ENCODE measurements at regions not wholly inside any gene's neighbourhood (a gene's known extent, or its start where the extent isn't known, plus 50 kb on each side); places are given as distances from the start of the nearest gene placed in this dataset.

GRCh38 chr3:28903171-28903601, 377.7 kb upstream of the RBMS3 start:
- TF ChIP-seq NRF1 (IDR thresholded peaks at IDR 0.05; ENCODE audit: low read depth, low read length): no peak
- no peak for TF ChIP-seq GABPA (IDR thresholded peaks at IDR 0.05; ENCODE audit: borderline replicate concordance, insufficient read depth, low read length)
- no peak for TF ChIP-seq MAX (IDR thresholded peaks at IDR 0.05)
- no peak for TF ChIP-seq SRF (IDR thresholded peaks at IDR 0.05; ENCODE audit: low read depth, low read length)
- no peak for TF ChIP-seq JUN (IDR thresholded peaks at IDR 0.05; ENCODE audit: low read depth, low read length)
- no peak for TF ChIP-seq RAD21 (IDR thresholded peaks at IDR 0.05 in 1 of 2, conservative IDR thresholded peaks at IDR 0.05 in 1 of 2; ENCODE audit: low read depth in 2 of 2, low read length in 2 of 2)
- TF ChIP-seq POLR2A (IDR thresholded peaks at IDR 0.05; ENCODE audit: control extremely low read depth in 1 of 2, low read depth in 2 of 2, low read length in 2 of 2): no peak

All from H1 (cell line).